NOMO-1 treated with DMSO at 0.1 percent for 48 hours (cell line): ENCODE measurements at regions not wholly inside any gene's neighbourhood (a gene's known extent, or its start where the extent isn't known, plus 50 kb on each side); places are given as distances from the start of the nearest gene placed in this dataset.

Experiments used
- DNase-seq: peaks from one replicate; lab custom pipeline; 2025; ENCODE audit not compliant: unreplicated experiment; lab: John Stamatoyannopoulos, UW

- no peak for DNase-seq
Measured at GRCh38 chr4:163582703-163583102, 88.2 kb downstream of the TMA16 start.

DNA sequence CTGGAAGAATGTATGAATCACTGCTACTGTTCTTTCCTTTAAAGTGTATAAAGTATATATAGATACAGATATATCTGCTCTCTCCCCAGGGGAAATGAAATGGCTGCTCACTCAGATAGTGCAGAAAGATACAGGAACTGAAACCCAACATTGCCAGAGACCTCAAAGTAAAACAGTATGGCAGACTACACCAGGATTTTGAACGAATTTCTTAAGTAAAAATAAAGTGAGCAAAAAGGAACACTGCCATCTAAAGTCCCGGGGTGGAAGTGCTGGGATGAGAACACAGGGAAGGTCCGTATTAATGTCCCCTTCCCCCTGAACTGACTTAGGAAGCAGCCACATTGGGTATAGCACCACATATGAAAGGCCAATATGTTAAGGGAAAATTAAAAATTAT is 93.4 kb downstream of the TMA16 start:
- peak; percentile 91 for DNase-seq

- no peak for DNase-seq
Measured at GRCh38 chr4:163588532-163588931, 94.0 kb downstream of the TMA16 start.

GRCh38 chr4:163590103-163590502 is 95.6 kb downstream of the TMA16 start:
- no peak for DNase-seq

GRCh38 chr4:163590619-163591264 is 96.3 kb downstream of the TMA16 start:
- DNase-seq, result peak; percentile 25

DNA sequence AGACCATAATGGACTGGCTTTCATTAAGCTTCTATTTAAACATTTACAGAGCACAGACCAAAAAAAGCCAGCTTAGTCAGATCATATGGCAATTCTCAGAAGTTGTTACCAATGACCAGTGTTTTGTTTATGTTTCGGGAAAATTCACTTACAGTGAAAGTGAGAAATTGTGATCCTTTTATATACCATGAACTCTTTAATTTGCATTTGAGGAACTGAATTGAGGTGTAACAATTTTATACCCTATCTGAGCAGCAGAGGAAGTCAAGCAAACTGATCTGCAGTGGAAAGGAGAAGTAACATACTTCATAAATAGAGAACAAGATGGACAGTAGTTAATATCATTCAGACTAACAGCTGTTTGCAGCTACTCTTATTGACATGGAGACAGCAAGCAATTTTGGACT is 97.1 kb downstream of the TMA16 start:
- DNase-seq, result peak; percentile 96

DNA sequence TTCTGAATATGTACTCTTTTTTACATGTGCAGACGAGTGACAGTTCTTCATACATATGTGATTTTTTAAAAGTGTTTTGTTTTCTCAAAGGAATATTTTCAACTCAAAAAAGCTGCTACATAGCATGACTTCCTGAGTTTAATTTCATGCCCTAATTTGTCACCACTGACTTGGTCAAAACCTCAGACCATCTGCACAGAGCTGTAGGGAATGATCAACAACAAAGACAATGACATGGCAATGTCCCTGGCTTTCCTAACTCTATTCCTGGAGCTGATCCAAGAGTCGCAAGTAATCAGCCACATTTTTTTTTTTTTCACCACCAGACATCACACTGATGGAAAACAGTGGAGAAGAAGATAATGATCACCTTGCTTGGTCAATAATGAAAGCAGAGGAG is 97.7 kb downstream of the TMA16 start:
- DNase-seq, result peak; percentile 11

DNA sequence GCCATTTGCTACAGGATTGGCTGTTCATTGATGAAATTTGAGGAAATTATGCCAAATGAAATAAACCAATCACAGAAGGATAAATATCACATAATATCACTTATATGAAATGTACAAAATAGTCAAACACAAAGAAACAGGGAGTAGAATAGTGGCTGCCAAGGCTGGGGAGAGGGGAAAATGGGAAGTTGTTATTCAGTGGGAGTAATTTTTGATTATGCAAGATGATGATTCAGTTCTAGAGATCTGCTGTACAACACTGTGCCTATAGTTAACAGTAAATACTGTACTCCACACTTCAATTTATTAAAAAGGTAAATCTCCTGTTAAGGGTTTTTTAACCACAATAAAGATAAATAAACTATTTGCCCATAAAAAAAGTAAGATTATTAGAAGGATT is 101.1 kb downstream of the TMA16 start:
- DNase-seq, result peak; percentile 90

- DNase-seq, result no peak
Measured at GRCh38 chr4:163598028-163598427, 103.5 kb downstream of the TMA16 start.

GRCh38 chr4:163598489-163598888 is 104.0 kb downstream of the TMA16 start:
- DNase-seq, result no peak

DNA sequence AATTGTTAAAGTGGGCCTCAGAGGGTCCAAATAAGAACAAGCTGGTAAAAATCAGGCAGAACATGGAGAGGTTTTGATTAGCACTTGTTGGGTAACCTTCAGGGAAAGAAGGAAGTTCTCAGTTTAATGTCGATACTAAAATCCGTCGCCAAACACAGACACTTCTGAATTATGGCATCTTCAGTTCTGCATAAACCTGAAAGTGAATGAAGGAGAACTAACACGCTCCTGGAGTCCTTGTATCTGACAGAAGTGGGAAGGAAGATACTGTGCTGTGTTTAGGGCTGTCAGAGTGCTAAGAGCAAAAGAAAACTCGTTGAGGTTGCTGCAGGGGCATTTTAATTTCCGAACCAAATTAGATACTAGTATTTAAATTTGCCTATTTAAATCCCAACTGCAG is 106.2 kb downstream of the TMA16 start:
- DNase-seq, result peak; percentile 90

- DNase-seq, result no peak
Measured at GRCh38 chr4:163603257-163603656, 108.8 kb downstream of the TMA16 start.

GRCh38 chr4:163606896-163607691 is 112.6 kb downstream of the TMA16 start:
- peak; percentile 76 for DNase-seq

- DNase-seq, result no peak
Measured at GRCh38 chr4:163609019-163609418, 114.5 kb downstream of the TMA16 start.

DNA sequence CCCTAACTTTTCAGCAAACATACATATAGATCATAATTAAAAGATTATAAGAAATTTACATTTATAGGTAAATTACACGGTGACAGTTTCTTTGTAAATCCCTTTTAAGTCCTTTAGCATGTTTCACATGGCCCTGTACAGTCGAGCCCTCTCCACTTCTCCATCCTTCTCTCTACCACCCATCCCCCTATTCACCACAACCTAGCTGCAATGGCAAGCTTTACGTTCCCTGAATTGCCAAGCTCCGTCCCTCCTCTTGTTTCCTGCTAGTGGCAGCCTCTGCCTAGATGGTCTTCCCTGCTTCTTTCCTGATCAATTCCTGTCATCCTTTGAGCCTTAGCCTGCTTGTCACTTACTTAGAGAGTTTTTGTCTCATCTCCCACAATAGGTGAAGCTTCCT is 116.2 kb downstream of the TMA16 start:
- DNase-seq, result peak; percentile 3

DNA sequence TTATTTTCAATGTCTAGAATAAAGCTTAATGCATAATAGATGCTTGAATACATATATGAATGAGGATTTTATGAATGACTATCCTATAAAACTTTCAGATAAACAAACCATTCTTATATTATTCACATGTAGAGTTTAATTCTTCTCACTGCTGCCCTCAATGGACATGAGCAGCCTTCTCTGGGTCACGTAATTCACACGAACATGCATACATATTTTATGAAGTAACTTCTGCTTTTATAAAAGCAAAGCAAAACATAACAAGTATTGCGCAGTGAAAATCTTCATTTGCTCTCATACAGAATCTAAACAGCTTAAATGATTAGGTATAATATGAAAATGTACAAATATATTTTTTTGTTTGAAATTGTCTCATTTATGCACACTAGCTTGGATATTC is 116.7 kb downstream of the TMA16 start:
- peak; percentile 87 for DNase-seq

- DNase-seq, result no peak
Measured at GRCh38 chr4:163611784-163612445, 117.4 kb downstream of the TMA16 start.

DNA sequence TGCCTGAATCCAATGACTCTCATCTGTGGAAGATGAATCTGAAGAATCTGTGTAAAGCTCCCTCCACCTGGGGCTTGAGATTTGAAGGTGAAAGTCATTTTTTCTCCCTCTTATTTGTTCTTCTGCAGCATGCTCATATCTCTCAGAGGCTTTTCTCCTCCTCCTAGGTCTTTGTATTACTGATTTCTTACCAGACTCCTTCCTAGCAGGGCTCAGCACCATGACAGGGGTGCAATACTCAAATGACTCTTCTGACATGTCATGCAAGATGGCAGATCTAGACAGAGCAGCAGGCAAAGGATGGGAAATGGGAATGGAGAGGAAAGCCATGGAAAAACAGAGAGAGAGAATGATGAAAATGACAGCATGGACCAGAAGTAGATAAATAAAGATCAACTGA is 118.3 kb downstream of the TMA16 start:
- DNase-seq, result no peak

DNA sequence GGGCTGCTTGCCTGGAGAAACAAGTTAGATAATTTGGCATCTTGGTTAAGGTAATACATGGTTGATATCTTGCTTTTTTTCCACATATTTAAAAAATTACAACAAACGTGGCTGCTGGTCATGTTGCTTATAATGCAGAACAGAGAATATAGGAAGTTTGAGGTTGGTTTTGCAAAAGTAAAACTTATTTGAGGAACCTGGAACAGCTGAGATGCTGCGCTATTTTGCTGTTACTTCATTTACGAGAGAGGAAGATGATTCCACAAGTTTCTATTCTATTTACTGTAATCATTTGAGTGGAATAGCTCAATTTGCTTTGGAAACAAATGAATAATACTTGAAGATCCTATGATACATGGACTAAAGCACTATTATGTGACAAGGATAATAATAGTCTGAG is 118.9 kb downstream of the TMA16 start:
- peak; percentile 95 for DNase-seq

DNA sequence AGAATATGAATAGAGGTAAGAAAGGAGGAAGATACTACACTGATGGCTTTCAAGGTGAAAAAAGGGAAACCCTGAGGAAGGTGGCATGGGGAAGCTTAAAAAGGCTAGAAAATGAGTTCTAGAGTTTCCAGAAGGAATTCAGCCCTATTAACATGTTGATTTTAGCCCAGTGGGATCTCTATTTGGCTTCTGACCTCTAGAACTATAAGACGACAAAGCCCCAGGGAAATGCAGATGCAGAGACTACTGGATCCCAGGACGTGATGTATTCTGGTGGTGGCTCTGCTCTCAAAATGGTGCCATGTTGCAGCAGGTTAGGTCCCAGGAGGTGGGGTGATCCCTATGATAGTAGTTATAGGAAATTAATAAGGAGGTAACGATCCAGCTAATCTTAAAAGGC is 120.4 kb downstream of the TMA16 start:
- DNase-seq, result no peak

DNA sequence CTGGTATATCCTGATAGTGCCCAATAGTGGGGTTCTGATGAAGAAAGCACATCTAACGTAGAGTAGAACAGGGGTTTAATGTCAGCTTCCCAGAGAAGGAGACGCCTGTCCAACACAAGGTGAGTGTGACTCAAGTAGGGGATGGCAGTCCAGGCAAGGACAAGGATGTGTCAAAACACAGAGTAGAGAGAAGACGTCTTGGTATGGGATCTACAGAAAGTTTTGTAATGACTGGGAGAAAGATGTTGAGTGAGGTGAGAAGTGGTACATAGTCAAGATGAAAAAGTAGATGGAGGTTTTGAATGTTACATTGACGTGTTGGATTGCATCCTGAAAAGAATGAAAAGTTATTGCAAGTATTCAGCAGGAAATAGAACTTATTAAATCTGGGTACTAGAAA is 124.4 kb downstream of the TMA16 start:
- DNase-seq, result no peak

DNA sequence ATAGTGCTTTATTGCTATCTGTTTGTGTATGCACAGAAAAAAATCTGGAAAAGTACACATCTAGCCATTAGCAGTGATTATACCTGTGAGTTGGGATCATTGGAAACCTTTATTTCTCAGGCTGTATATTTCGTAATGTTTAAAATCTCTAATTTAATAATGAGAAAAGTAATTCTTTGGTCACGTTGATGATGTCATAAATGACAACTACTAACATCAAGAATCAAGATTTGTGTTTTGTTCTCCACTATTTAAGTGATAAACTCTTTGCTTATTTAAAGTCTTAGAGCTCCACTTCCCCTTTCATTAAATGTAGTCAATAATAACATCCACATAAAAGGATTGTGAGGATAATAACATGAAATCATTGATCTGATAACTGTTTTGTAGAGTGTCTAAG is 126.2 kb downstream of the TMA16 start:
- no peak for DNase-seq
